GM10266 (cell line): ENCODE measurements at regions not wholly inside any gene's neighbourhood (a gene's known extent, or its start where the extent isn't known, plus 50 kb on each side); places are given as distances from the start of the nearest gene placed in this dataset.

Source experiments
- DNase-seq: peaks from one replicate; pipeline ENCODE4 v3.0.0; 2012; ENCODE audit errors: extremely low spot score
- CTCF ChIP-seq: IDR thresholded peaks from 2 replicates; pipeline ENCODE4 v1.5.1; 2012; ENCODE audit warnings: mild to moderate bottlenecking, low read depth; ENCODE audit not compliant: control insufficient read depth, insufficient read depth; ENCODE audit errors: missing control alignments

GRCh38 chr12:67750513-67751183 lies 102.1 kb downstream of the DYRK2 start:
- no peak for DNase-seq
- TF ChIP-seq CTCF, result no peak

GRCh38 chr12:67751381-67751928 lies 102.9 kb downstream of the DYRK2 start:
- no peak for DNase-seq
- no peak for TF ChIP-seq CTCF

- no peak for DNase-seq
- TF ChIP-seq CTCF, result no peak
Measured at GRCh38 chr12:67752226-67752732, 103.7 kb downstream of the DYRK2 start.

GRCh38 chr12:67754933-67755697 lies 106.6 kb downstream of the DYRK2 start:
- no peak for DNase-seq
- TF ChIP-seq CTCF, result no peak

- DNase-seq, result no peak
- no peak for TF ChIP-seq CTCF
Measured at GRCh38 chr12:67757651-67758050, 109.1 kb downstream of the DYRK2 start.

GRCh38 chr12:67758119-67758518 lies 109.6 kb downstream of the DYRK2 start:
- no peak for TF ChIP-seq CTCF
- peak; percentile 21 for DNase-seq

- TF ChIP-seq CTCF, result no peak
Measured at GRCh38 chr12:67758521-67758920, 110.0 kb downstream of the DYRK2 start.

More at GRCh38 chr12:67758521-67758920, 110.0 kb downstream of the DYRK2 start:
- no peak for DNase-seq
